GM10248 (cell line): ENCODE measurements at regions not wholly inside any gene's neighbourhood (a gene's known extent, or its start where the extent isn't known, plus 50 kb on each side); places are given as distances from the start of the nearest gene placed in this dataset.

Experiments used
- CTCF ChIA-PET: fragments of 300-600 bp; sonication (Branson Sonifier 250); formaldehyde crosslinking; extraction: SDS; loops from one replicate; lab custom pipeline; 2021; ENCODE audit warnings: antibody characterized with exemption; lab: Yijun Ruan, JAX
- POLR2A ChIA-PET: fragments of 350-650 bp; sonication (Branson Sonifier 250); formaldehyde crosslinking; extraction: SDS; loops from one replicate; lab custom pipeline; 2020; ENCODE audit warnings: antibody characterized with exemption; lab: Yijun Ruan, JAX
- DNase-seq: peaks from one replicate; pipeline ENCODE4 v3.0.0; 2012; ENCODE audit errors: extremely low spot score
- CTCF ChIP-seq: IDR thresholded peaks from 2 replicates; pipeline ENCODE4 v1.5.1; 2012; ENCODE audit warnings: mild to moderate bottlenecking, low read depth; ENCODE audit errors: extremely low read depth, missing control alignments, control extremely low read depth

GRCh38 chr2:159867567-159868361, 69.8 kb upstream of the CD302 start:
- ChIA-PET POLR2A (no interaction called here), CTCF (interaction anchor here (0.9 to 2.1 kb wide), 6 partner anchors 8 to 55 kb away, joined by 3 to 7 read pairs (median 4); partner anchors contain the start of gene LY75)
- no peak for DNase-seq

GRCh38 chr2:159863526-159864160, 65.6 kb upstream of the CD302 start:
- ChIA-PET POLR2A (no interaction called here), CTCF (interaction anchor here (1.1 kb wide), 1 partner anchor 10 kb away, joined by 3 read pairs; no protein-coding TSS in a partner anchor)
- TF ChIP-seq CTCF, result no peak
- DNase-seq, result no peak

More at GRCh38 chr2:159867567-159868361, 69.8 kb upstream of the CD302 start:
- TF ChIP-seq CTCF, result no peak

GRCh38 chr2:159860581-159861310, 62.7 kb upstream of the CD302 start:
- DNase-seq, result no peak
- CTCF ChIA-PET, result interaction anchor here (1.0 kb wide), 1 partner anchor 60 kb away, joined by 4 read pairs; no protein-coding TSS in a partner anchor
- POLR2A ChIA-PET, result no interaction called here

GRCh38 chr2:159859583-159859982, 61.6 kb upstream of the CD302 start:
- DNase-seq, result no peak
- ChIA-PET POLR2A (no interaction called here), CTCF (interaction anchor here (0.7 kb wide), 2 partner anchors 11 to 15 kb away, joined by 3 to 4 read pairs; no protein-coding TSS in a partner anchor)
- no peak for TF ChIP-seq CTCF

More at GRCh38 chr2:159860581-159861310, 62.7 kb upstream of the CD302 start:
- TF ChIP-seq CTCF, result no peak

GRCh38 chr2:159856760-159857159, 58.8 kb upstream of the CD302 start:
- no peak for TF ChIP-seq CTCF
- DNase-seq, result no peak
- ChIA-PET POLR2A (no interaction called here), CTCF (interaction anchor here (1.0 kb wide), 1 partner anchor 10 kb away, joined by 4 read pairs; no protein-coding TSS in a partner anchor)

- TF ChIP-seq CTCF, result no peak
- no peak for DNase-seq
- ChIA-PET CTCF (no interaction called here), POLR2A (no interaction called here)
Measured at GRCh38 chr2:159855557-159856061, 57.6 kb upstream of the CD302 start.
